ENCODE measurements at regions not wholly inside any gene's neighbourhood (a gene's known extent, or its start where the extent isn't known, plus 50 kb on each side); places are given as distances from the start of the nearest gene placed in this dataset.
"Not testable (repeated sequence)": the region's sequence is repeated elsewhere in the genome, so short reads cannot be mapped to it uniquely, and the experiment has no call there.

DNA sequence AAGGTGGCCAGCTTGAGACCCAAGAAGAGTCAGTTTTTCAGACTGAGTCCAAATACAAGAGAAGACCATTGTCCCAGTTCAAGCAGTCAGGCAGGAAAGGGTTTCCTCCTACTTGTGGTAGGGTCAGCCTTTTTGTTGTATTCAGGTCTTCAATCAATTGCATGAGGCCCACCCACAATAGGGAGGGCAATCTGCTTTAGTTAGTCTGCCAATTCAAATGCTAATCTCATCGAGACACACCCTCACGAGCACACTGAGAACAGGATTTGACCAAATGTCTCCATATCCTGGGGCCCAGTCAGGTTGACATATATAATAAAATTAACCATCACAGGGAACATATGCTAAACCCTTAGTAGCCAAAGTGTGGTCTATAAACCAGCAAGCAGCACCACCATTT is 75.3 kb upstream of the FRMPD3 start:
- no peak for ATAC-seq
- DNase-seq = no peak
- H3K79me2 ChIP-seq (ENCODE audit: low read length) = no peaks in the 10 kb centered on the region
- no peaks in the 10 kb centered on the region for H3K4me1 ChIP-seq (ENCODE audit: insufficient read depth, low read length)
- no peaks in the 10 kb centered on the region for H3K9me3 ChIP-seq (ENCODE audit: low read length)
- POLR2A ChIA-PET (ENCODE audit: unreplicated experiment) = no interaction called here
- no peaks in the 10 kb centered on the region for H3K9me2 ChIP-seq (replicated peaks; ENCODE audit: low read length)
- H3K4me3 ChIP-seq (ENCODE audit: low read length) = no peak overlapping the region
- no peak for TF ChIP-seq EZH2phosphoT487 (IDR thresholded peaks at IDR 0.05; ENCODE audit: borderline replicate concordance, low read length)
- TF ChIP-seq, protein P1, sequence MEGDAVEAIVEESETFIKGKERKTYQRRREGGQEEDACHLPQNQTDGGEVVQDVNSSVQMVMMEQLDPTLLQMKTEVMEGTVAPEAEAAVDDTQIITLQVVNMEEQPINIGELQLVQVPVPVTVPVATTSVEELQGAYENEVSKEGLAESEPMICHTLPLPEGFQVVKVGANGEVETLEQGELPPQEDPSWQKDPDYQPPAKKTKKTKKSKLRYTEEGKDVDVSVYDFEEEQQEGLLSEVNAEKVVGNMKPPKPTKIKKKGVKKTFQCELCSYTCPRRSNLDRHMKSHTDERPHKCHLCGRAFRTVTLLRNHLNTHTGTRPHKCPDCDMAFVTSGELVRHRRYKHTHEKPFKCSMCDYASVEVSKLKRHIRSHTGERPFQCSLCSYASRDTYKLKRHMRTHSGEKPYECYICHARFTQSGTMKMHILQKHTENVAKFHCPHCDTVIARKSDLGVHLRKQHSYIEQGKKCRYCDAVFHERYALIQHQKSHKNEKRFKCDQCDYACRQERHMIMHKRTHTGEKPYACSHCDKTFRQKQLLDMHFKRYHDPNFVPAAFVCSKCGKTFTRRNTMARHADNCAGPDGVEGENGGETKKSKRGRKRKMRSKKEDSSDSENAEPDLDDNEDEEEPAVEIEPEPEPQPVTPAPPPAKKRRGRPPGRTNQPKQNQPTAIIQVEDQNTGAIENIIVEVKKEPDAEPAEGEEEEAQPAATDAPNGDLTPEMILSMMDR (conservative IDR thresholded peaks at IDR 0.05; ENCODE audit: low read depth, low read length) = no peak
- TF ChIP-seq EZH2 (IDR thresholded peaks at IDR 0.05; ENCODE audit: low read length, unreplicated experiment) = no peak
- CTCF ChIA-PET = no interaction called here
- no peaks in the 10 kb centered on the region for H4K20me1 ChIP-seq (ENCODE audit: low read length)
- intact Hi-C loops (cut with micrococcal nuclease) = no loop called here
- H3K36me3 ChIP-seq (ENCODE audit: low read depth, low read length) = no peaks in the 10 kb centered on the region
- H3K27me3 ChIP-seq (ENCODE audit: low read length) = no peaks in the 10 kb centered on the region
- no peak overlapping the region for H3K27ac ChIP-seq (ENCODE audit: low read length)
- no peak overlapping the region for H3K9ac ChIP-seq (ENCODE audit: low read length)
- H2AFZ ChIP-seq (ENCODE audit: low read length) = no peak overlapping the region
- no peak overlapping the region for H3K4me2 ChIP-seq (ENCODE audit: low read length)
- H3F3A ChIP-seq (ENCODE audit: low read length, unreplicated experiment) = no peaks in the 10 kb centered on the region
- BruUV-seq (replicated peaks) = no TSS peak

GRCh38 chrX:107374831-107375230 is 74.6 kb upstream of the FRMPD3 start:
- CTCF ChIA-PET = no interaction called here
- H3K27me3 ChIP-seq (ENCODE audit: low read length) = no peaks in the 10 kb centered on the region
- no peak overlapping the region for H3K9ac ChIP-seq (ENCODE audit: low read length)
- H3K27ac ChIP-seq (ENCODE audit: low read length) = no peak overlapping the region
- no peaks in the 10 kb centered on the region for H4K20me1 ChIP-seq (ENCODE audit: low read length)
- H3F3A ChIP-seq (ENCODE audit: low read length, unreplicated experiment) = no peaks in the 10 kb centered on the region
- no peaks in the 10 kb centered on the region for H3K36me3 ChIP-seq (ENCODE audit: low read depth, low read length)
- no peaks in the 10 kb centered on the region for H3K9me3 ChIP-seq (ENCODE audit: low read length)
- no peak overlapping the region for H3K4me2 ChIP-seq (ENCODE audit: low read length)
- no peak overlapping the region for H3K4me3 ChIP-seq (ENCODE audit: low read length)
- H3K4me1 ChIP-seq (ENCODE audit: insufficient read depth, low read length) = no peaks in the 10 kb centered on the region
- H3K9me2 ChIP-seq (replicated peaks; ENCODE audit: low read length) = no peaks in the 10 kb centered on the region
- H3K79me2 ChIP-seq (ENCODE audit: low read length) = no peaks in the 10 kb centered on the region
- H2AFZ ChIP-seq (ENCODE audit: low read length) = no peak overlapping the region
- ATAC-seq (no peak), DNase-seq (no peak)
- no peak for TF ChIP-seq EZH2 (IDR thresholded peaks at IDR 0.05; ENCODE audit: low read length, unreplicated experiment)
- TF ChIP-seq, protein P1 (conservative IDR thresholded peaks at IDR 0.05; ENCODE audit: low read depth, low read length) = no peak
- no peak for TF ChIP-seq EZH2phosphoT487 (IDR thresholded peaks at IDR 0.05; ENCODE audit: borderline replicate concordance, low read length)
- POLR2A ChIA-PET (ENCODE audit: unreplicated experiment) = interaction anchor here (0.6 kb wide), 1 partner anchor 22 kb away, joined by 5 read pairs; no protein-coding TSS in a partner anchor
- BruUV-seq (replicated peaks) = no TSS peak
- intact Hi-C loops (cut with micrococcal nuclease) = no loop called here

DNA sequence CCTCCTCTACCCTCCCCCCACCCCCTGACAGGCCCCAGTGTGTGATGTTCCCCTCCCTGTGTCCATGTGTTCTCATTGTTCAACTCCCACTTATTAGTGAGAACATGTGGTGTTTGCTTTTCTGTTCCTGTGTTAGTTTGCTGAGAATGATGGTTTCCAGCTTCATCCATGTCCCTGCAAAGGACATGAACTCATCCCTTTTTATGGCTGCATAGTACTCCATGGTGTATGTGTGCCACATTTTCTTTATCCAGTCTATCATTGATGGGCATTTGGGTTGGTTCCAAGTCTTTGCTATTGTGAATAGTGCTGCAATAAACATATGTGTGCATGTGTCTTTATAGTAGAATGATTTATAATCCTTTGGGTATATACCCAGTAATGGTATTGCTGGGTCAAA is 73.3 kb upstream of the FRMPD3 start:
- POLR2A ChIA-PET (ENCODE audit: unreplicated experiment); ATAC-seq; BruUV-seq (replicated peaks): not testable (repeated sequence)

More for the DNA sequence above, 73.3 kb upstream of the FRMPD3 start:
- H3K4me1 ChIP-seq (ENCODE audit: insufficient read depth, low read length); CTCF ChIA-PET; H3K4me2 ChIP-seq (ENCODE audit: low read length); H2AFZ ChIP-seq (ENCODE audit: low read length); H3K36me3 ChIP-seq (ENCODE audit: low read depth, low read length); H3K79me2 ChIP-seq (ENCODE audit: low read length); H3K9me3 ChIP-seq (ENCODE audit: low read length); H3K27me3 ChIP-seq (ENCODE audit: low read length); intact Hi-C loops (cut with micrococcal nuclease); H3F3A ChIP-seq (ENCODE audit: low read length, unreplicated experiment); DNase-seq; H3K9me2 ChIP-seq (replicated peaks; ENCODE audit: low read length); H3K9ac ChIP-seq (ENCODE audit: low read length); H3K4me3 ChIP-seq (ENCODE audit: low read length); H3K27ac ChIP-seq (ENCODE audit: low read length); H4K20me1 ChIP-seq (ENCODE audit: low read length): not testable (repeated sequence)
